HFF-Myc (cell line): ENCODE measurements at regions not wholly inside any gene's neighbourhood (a gene's known extent, or its start where the extent isn't known, plus 50 kb on each side); places are given as distances from the start of the nearest gene placed in this dataset.

Experiments
- DNase-seq: peaks from one replicate; pipeline ENCODE4 v3.0.0-alpha.2; 2011; ENCODE audit warnings: low read depth; ENCODE audit errors: extremely low read depth
- H3K4me3 ChIP-seq: replicated peaks from 2 replicates; pipeline ENCODE4 v1.5.1; 2011; ENCODE audit warnings: low read depth, mild to moderate bottlenecking, control low read depth, low read length
- TF ChIP-seq, protein P1 (sequence below): IDR thresholded peaks from 2 replicates; pipeline ENCODE4 v1.5.1; 2012; ENCODE audit warnings: mild to moderate bottlenecking, low read depth, low read length, control low read depth; ENCODE audit errors: missing control alignments

GRCh38 chr6:50123688-50124087 lies 74.0 kb upstream of the DEFB112 start:
- no peak overlapping the region for H3K4me3 ChIP-seq
- TF ChIP-seq, protein P1, sequence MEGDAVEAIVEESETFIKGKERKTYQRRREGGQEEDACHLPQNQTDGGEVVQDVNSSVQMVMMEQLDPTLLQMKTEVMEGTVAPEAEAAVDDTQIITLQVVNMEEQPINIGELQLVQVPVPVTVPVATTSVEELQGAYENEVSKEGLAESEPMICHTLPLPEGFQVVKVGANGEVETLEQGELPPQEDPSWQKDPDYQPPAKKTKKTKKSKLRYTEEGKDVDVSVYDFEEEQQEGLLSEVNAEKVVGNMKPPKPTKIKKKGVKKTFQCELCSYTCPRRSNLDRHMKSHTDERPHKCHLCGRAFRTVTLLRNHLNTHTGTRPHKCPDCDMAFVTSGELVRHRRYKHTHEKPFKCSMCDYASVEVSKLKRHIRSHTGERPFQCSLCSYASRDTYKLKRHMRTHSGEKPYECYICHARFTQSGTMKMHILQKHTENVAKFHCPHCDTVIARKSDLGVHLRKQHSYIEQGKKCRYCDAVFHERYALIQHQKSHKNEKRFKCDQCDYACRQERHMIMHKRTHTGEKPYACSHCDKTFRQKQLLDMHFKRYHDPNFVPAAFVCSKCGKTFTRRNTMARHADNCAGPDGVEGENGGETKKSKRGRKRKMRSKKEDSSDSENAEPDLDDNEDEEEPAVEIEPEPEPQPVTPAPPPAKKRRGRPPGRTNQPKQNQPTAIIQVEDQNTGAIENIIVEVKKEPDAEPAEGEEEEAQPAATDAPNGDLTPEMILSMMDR = no peak
- no peak for DNase-seq

GRCh38 chr6:50124572-50124971 lies 74.8 kb upstream of the DEFB112 start:
- DNase-seq = no peak

DNA sequence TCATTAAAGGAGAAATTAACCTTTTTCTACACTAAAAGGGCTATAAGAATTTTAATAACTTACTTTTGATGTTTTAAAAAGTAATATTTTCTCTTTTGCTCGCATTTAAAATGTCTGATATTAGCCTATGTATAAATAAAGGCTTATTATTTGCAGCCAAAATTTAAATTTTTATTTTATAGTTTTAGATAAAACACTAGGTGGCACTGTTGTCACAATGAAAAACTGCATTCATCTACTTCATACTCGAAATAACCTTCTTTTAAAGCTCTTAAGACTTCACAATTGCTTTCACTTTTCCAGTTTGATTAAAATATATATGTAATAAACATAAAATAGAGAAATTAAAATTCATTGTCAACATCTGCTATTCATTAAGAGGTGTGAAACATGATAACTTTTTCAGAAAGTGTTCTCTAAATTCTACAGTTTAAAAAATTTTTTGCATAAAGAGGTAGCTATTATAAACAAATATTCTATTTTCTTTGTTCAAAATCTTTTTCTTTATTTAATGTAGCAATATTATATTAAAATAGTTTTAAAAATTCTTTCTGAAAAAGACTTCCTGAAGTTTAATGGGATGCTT lies 78.8 kb upstream of the DEFB112 start:
- H3K4me3 ChIP-seq = no peak overlapping the region
- TF ChIP-seq, protein P1 = peak; percentile 9
- DNase-seq = no peak

More at GRCh38 chr6:50124572-50124971, 74.8 kb upstream of the DEFB112 start:
- H3K4me3 ChIP-seq = no peak overlapping the region
- TF ChIP-seq, protein P1 = no peak

GRCh38 chr6:50135968-50136367 lies 86.2 kb upstream of the DEFB112 start:
- DNase-seq = no peak
- no peak overlapping the region for H3K4me3 ChIP-seq
- TF ChIP-seq, protein P1 = no peak

- DNase-seq = no peak
- TF ChIP-seq, protein P1 = no peak
Observed at GRCh38 chr6:50141100-50141499, 91.4 kb upstream of the DEFB112 start.

DNA sequence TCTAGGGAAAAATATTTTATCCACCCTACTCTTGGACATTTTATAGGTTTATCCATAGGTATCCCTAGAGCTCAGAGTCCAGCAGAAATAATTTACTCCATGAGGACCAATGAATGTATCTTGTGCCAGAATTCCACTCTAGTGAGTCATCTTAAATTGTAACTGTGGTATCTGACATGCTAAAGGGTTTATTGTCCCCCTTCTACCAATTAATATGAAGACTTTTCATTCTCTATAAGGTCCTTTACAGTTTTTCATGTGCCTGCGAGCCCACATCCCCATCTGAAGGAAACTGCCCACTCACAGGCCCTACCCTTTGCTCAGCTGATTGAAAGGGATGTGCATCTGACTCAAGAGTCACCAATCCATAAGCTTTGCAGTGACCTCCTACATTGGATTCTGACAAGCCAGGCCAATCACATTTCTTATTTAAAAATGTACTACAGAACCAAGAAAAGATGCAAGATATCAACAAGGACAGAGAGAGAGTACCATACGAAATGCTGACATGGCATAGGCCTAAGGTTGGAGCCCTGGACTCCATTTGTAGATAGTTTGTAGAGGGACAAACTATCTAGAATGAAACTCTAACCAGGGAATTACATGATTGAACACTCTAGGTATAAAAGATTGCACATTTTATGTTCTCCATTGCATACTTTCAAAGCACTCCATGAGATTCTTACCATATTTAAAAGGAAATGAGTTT lies 93.4 kb upstream of the DEFB112 start:
- TF ChIP-seq, protein P1 = no peak
- no peak overlapping the region for H3K4me3 ChIP-seq
- no peak for DNase-seq

More at GRCh38 chr6:50141100-50141499, 91.4 kb upstream of the DEFB112 start:
- no peak overlapping the region for H3K4me3 ChIP-seq

DNA sequence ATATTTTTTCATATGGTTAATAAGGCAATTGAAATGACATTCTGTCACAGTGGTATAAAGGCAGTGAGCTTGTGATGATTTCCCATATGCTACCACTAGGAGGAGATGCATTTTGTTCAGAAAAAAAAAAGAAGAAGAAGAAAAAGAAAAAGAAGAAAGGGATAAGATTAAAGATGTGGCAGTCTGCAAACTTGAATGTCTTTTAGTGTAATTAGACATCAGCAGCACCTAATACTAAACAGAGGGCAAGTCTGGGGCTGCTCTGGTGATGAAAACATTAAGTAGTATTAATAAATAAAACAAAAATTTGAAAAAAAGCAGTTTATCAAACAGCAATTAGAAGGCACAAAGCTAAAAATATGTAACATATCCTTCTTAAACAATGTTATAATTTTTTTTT lies 95.4 kb upstream of the DEFB112 start:
- DNase-seq = no peak
- H3K4me3 ChIP-seq = no peak overlapping the region
- TF ChIP-seq, protein P1 = peak; percentile 19
